ENCODE measurements at regions not wholly inside any gene's neighbourhood (a gene's known extent, or its start where the extent isn't known, plus 50 kb on each side); places are given as distances from the start of the nearest gene placed in this dataset.

DNA sequence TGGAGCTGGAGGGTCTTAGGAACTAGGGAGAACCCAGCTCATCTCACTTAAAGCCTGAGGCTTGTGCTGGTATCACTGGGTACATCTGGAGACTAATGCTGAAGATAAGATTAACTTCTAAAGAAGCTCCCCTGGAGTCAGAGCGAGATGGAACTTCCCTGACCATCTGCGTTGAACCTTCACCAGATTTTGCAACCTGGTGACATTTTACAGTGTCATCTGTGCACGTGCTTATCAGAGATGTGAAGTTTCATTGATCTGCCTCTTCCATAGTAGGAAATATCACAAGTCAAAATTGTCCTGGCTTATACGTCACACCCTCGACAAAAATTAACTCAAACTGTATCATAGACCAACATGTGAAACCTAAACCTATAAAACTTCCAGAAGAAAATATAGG lies 395.5 kb downstream of the SHQ1 start:
- H3K36me3 ChIP-seq (ENCODE audit: low read length), result no peaks in the 10 kb centered on the region
- H3K27me3 ChIP-seq (ENCODE audit: low read length), result no peaks in the 10 kb centered on the region
- H3K4me3 ChIP-seq (ENCODE audit: insufficient read depth, low read length, poor library complexity, severe bottlenecking), result no peak overlapping the region
- no peak overlapping the region for H3K9ac ChIP-seq (ENCODE audit: low read length)
- no peaks in the 10 kb centered on the region for H3K9me3 ChIP-seq (ENCODE audit: insufficient read depth, low read length)
- TF ChIP-seq EZH2phosphoT487 (conservative IDR thresholded peaks at IDR 0.05; ENCODE audit: low read length), result no peak
- TF ChIP-seq, protein P1, sequence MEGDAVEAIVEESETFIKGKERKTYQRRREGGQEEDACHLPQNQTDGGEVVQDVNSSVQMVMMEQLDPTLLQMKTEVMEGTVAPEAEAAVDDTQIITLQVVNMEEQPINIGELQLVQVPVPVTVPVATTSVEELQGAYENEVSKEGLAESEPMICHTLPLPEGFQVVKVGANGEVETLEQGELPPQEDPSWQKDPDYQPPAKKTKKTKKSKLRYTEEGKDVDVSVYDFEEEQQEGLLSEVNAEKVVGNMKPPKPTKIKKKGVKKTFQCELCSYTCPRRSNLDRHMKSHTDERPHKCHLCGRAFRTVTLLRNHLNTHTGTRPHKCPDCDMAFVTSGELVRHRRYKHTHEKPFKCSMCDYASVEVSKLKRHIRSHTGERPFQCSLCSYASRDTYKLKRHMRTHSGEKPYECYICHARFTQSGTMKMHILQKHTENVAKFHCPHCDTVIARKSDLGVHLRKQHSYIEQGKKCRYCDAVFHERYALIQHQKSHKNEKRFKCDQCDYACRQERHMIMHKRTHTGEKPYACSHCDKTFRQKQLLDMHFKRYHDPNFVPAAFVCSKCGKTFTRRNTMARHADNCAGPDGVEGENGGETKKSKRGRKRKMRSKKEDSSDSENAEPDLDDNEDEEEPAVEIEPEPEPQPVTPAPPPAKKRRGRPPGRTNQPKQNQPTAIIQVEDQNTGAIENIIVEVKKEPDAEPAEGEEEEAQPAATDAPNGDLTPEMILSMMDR (IDR thresholded peaks at IDR 0.05; ENCODE audit: insufficient read depth, low read length, poor library complexity, severe bottlenecking), result no peak
- no peaks in the 10 kb centered on the region for H3K9me2 ChIP-seq (replicated peaks; ENCODE audit: insufficient read depth, low read length)
- H3K79me2 ChIP-seq (ENCODE audit: insufficient read depth, low read length), result no peaks in the 10 kb centered on the region
- H3F3A ChIP-seq (ENCODE audit: insufficient read depth), result no peaks in the 10 kb centered on the region
- H3K27ac ChIP-seq (ENCODE audit: low read depth, low read length), result no peak overlapping the region
- H4K20me1 ChIP-seq (ENCODE audit: low read depth, low read length), result no peaks in the 10 kb centered on the region
- no peak overlapping the region for H3K4me2 ChIP-seq (ENCODE audit: low read depth, low read length, poor library complexity, severe bottlenecking)
- H2AFZ ChIP-seq (ENCODE audit: low read depth, low read length, severe bottlenecking), result no peak overlapping the region

DNA sequence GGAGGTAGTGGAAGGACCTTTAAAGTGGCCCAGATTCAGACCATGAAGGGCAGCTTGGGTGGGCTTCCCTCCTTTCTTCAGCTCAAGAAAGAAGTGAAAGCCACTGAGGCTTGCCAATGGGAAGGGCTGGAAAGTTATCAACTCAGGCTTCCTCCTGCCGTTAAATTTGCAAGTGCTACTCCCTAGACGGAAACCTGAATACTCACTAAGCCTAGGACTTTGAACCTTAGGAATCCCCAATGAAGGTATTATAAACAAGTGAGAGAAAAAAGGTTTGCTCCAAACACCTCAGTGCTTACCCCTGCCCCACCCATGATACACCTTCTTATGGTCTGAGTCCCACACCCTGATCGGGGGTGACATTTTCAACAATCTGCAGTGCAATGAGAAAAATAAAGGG lies 396.4 kb downstream of the SHQ1 start:
- H3F3A ChIP-seq (ENCODE audit: insufficient read depth), result no peaks in the 10 kb centered on the region
- no peaks in the 10 kb centered on the region for H4K20me1 ChIP-seq (ENCODE audit: low read depth, low read length)
- no peak overlapping the region for H3K4me2 ChIP-seq (ENCODE audit: low read depth, low read length, poor library complexity, severe bottlenecking)
- H3K9me3 ChIP-seq (ENCODE audit: insufficient read depth, low read length), result no peaks in the 10 kb centered on the region
- H2AFZ ChIP-seq (ENCODE audit: low read depth, low read length, severe bottlenecking), result no peak overlapping the region
- H3K4me3 ChIP-seq (ENCODE audit: insufficient read depth, low read length, poor library complexity, severe bottlenecking), result no peak overlapping the region
- no peak overlapping the region for H3K9ac ChIP-seq (ENCODE audit: low read length)
- TF ChIP-seq EZH2phosphoT487 (conservative IDR thresholded peaks at IDR 0.05; ENCODE audit: low read length), result no peak
- TF ChIP-seq, protein P1 (IDR thresholded peaks at IDR 0.05; ENCODE audit: insufficient read depth, low read length, poor library complexity, severe bottlenecking), result no peak
- no peaks in the 10 kb centered on the region for H3K27me3 ChIP-seq (ENCODE audit: low read length)
- H3K9me2 ChIP-seq (replicated peaks; ENCODE audit: insufficient read depth, low read length), result no peaks in the 10 kb centered on the region
- no peaks in the 10 kb centered on the region for H3K79me2 ChIP-seq (ENCODE audit: insufficient read depth, low read length)
- H3K36me3 ChIP-seq (ENCODE audit: low read length), result no peaks in the 10 kb centered on the region
- no peak overlapping the region for H3K27ac ChIP-seq (ENCODE audit: low read depth, low read length)

DNA sequence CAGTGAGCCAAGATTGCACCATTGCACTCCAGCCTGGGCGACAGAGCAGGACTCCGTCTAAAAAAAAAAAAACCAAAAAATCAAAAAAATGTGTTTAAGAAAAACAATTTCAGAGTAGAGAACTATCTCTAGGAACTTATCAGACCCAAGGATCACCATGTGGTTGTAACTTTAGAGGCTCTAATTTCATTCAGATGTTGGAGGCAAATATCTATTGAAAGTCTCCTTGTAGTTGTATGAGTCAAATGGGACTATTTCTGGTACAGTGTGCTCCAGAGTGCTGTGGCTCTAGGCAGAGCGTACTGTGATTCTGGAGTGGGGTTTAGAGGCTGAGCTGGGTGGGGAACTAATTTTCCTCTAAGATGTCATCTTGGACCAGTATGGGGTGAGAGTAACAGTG lies 398.7 kb downstream of the SHQ1 start:
- Histone ChIP-seq H3K9me3 (ENCODE audit: insufficient read depth, low read length) (no peaks in the 10 kb centered on the region), H3F3A (ENCODE audit: insufficient read depth) (no peaks in the 10 kb centered on the region), H2AFZ (ENCODE audit: low read depth, low read length, severe bottlenecking) (no peak overlapping the region), H3K36me3 (ENCODE audit: low read length) (no peaks in the 10 kb centered on the region), H3K9ac (ENCODE audit: low read length) (no peak overlapping the region), H3K9me2 (replicated peaks; ENCODE audit: insufficient read depth, low read length) (no peaks in the 10 kb centered on the region), H3K4me3 (ENCODE audit: insufficient read depth, low read length, poor library complexity, severe bottlenecking) (no peak overlapping the region), H3K79me2 (ENCODE audit: insufficient read depth, low read length) (peaks cover 14% of the 10 kb centered on the region; the same call in 1 of the 2 replicates), H3K27me3 (ENCODE audit: low read length) (no peaks in the 10 kb centered on the region), H3K4me2 (ENCODE audit: low read depth, low read length, poor library complexity, severe bottlenecking) (no peak overlapping the region), H4K20me1 (ENCODE audit: low read depth, low read length) (peaks cover 15% of the 10 kb centered on the region), H3K27ac (ENCODE audit: low read depth, low read length) (no peak overlapping the region)
- TF ChIP-seq, protein P1 (IDR thresholded peaks at IDR 0.05; ENCODE audit: insufficient read depth, low read length, poor library complexity, severe bottlenecking), result no peak
- no peak for TF ChIP-seq EZH2phosphoT487 (conservative IDR thresholded peaks at IDR 0.05; ENCODE audit: low read length)

Measured in SU-DHL-6 (cell line).